Breast epithelium (tissue), 4 donors: ENCODE measurements at regions not wholly inside any gene's neighbourhood (a gene's known extent, or its start where the extent isn't known, plus 50 kb on each side); places are given as distances from the start of the nearest gene placed in this dataset.

Experiments
- DNase-seq, 2 donors: peaks; one replicate each; pipeline ENCODE4 v3.0.0-alpha.2; 2019; ENCODE audit warnings: low spot score in 2 of 2
- H3K27ac ChIP-seq, 2 donors: fragments of 200-600 bp; sonication (generic) in 1 of 2; one replicate each; pipeline ENCODE4 v1.5.1; 2016 to 2019; ENCODE audit warnings: mild to moderate bottlenecking in 1 of 2
- H3K27me3 ChIP-seq, 2 donors: fragments of 200-600 bp; sonication (generic) in 1 of 2; one replicate each; pipeline versions ENCODE4 v1.5.1 to v1.6.0; 2017 to 2019; ENCODE audit warnings: control low read depth in 1 of 2, mild to moderate bottlenecking in 1 of 2
- H3K36me3 ChIP-seq: fragments of 200-600 bp; one replicate; pipeline ENCODE4 v1.5.1; 2019
- H3K4me1 ChIP-seq, 2 donors: fragments of 200-600 bp; sonication (generic); one replicate each; pipeline ENCODE4 v1.5.1; 2016 to 2019; ENCODE audit warnings: control low read depth in 1 of 2
- H3K4me3 ChIP-seq, 3 donors: fragments of 200-600 bp; sonication (generic); 1 replicate in 2 of 3; 2 replicates in 1 of 3; pipeline ENCODE4 v1.5.1; 2016 to 2019; ENCODE audit warnings: mild to moderate bottlenecking in 3 of 3, moderate library complexity in 2 of 3
- H3K9me3 ChIP-seq, 2 donors: fragments of 200-600 bp; sonication (generic) in 1 of 2; one replicate each; pipeline ENCODE4 v1.5.1; 2016 to 2019; ENCODE audit warnings: control low read depth in 1 of 2
- CTCF ChIP-seq, 3 donors: fragments of 450-650 bp; IDR thresholded peaks; one replicate each; pipeline ENCODE4 v1.5.1; 2016 to 2017; ENCODE audit warnings: antibody characterized with exemption in 3 of 3, mild to moderate bottlenecking in 3 of 3, moderate library complexity in 3 of 3
- POLR2A ChIP-seq: fragments of 450-650 bp; IDR thresholded peaks from one replicate; pipeline ENCODE4 v1.6.1; 2016; ENCODE audit warnings: antibody characterized with exemption, mild to moderate bottlenecking, moderate library complexity
- POLR2AphosphoS5 ChIP-seq, 3 donors: sonication (generic); formaldehyde crosslinking; IDR thresholded peaks; one replicate each; pipeline ENCODE4 v1.6.1; 2017; ENCODE audit warnings: antibody characterized with exemption in 3 of 3
- intact Hi-C: fragments of 100-400 bp; cut with DNase I; formaldehyde crosslinking; loops from one replicate; pipeline ENCODE4 v1.15.1; 2023; ENCODE audit warnings: low total_unique reads

GRCh38 chr14:83960832-83961512 is 1569.0 kb upstream of the FLRT2 start:
- no peak overlapping the region for H3K27ac ChIP-seq
- DNase-seq: no peak
- H3K4me3 ChIP-seq: no peak overlapping the region
- intact Hi-C loops: no loop called here
- no peaks in the 10 kb centered on the region for H3K4me1 ChIP-seq
- TF ChIP-seq CTCF (IDR thresholded peaks at IDR 0.05) (no peak), POLR2A (no peak), POLR2AphosphoS5 (IDR thresholded peaks at IDR 0.05) (no peak)
- H3K9me3 ChIP-seq: no peaks in the 10 kb centered on the region
- H3K36me3 ChIP-seq: no peaks in the 10 kb centered on the region
- no peaks in the 10 kb centered on the region for H3K27me3 ChIP-seq

GRCh38 chr14:83969998-83970397 is 1559.9 kb upstream of the FLRT2 start:
- no peak overlapping the region for H3K27ac ChIP-seq
- TF ChIP-seq CTCF (IDR thresholded peaks at IDR 0.05) (no peak), POLR2A (no peak), POLR2AphosphoS5 (IDR thresholded peaks at IDR 0.05) (no peak)
- H3K4me3 ChIP-seq: no peak overlapping the region
- no peaks in the 10 kb centered on the region for H3K36me3 ChIP-seq
- H3K27me3 ChIP-seq: no peaks in the 10 kb centered on the region
- no peaks in the 10 kb centered on the region for H3K9me3 ChIP-seq
- intact Hi-C loops: loop anchor here (5.0 kb wide), 1 partner anchor 1557 kb away; no protein-coding TSS in a partner anchor
- DNase-seq: no peak
- no peaks in the 10 kb centered on the region for H3K4me1 ChIP-seq

- intact Hi-C loops: loop anchor here (5.0 kb wide), 1 partner anchor 1555 kb away; no protein-coding TSS in a partner anchor
- no peak for TF ChIP-seq POLR2A
- TF ChIP-seq CTCF (IDR thresholded peaks at IDR 0.05): no peak
- TF ChIP-seq POLR2AphosphoS5 (IDR thresholded peaks at IDR 0.05): no peak
Measured at GRCh38 chr14:83972631-83973030, 1557.3 kb upstream of the FLRT2 start.

GRCh38 chr14:83974647-83975163 is 1555.2 kb upstream of the FLRT2 start:
- H3K4me1 ChIP-seq: no peaks in the 10 kb centered on the region
- intact Hi-C loops: loop anchor here (5.0 kb wide), 1 partner anchor 1553 kb away; no protein-coding TSS in a partner anchor
- no peaks in the 10 kb centered on the region for H3K27me3 ChIP-seq
- DNase-seq: no peak
- H3K4me3 ChIP-seq: no peak overlapping the region
- TF ChIP-seq POLR2AphosphoS5 (IDR thresholded peaks at IDR 0.05): no peak
- TF ChIP-seq CTCF (IDR thresholded peaks at IDR 0.05): no peak
- no peak for TF ChIP-seq POLR2A
- H3K36me3 ChIP-seq: peaks cover 3% of the 10 kb centered on the region
- H3K27ac ChIP-seq: no peak overlapping the region
- H3K9me3 ChIP-seq: no peaks in the 10 kb centered on the region

More at GRCh38 chr14:83972631-83973030, 1557.3 kb upstream of the FLRT2 start:
- Histone ChIP-seq H3K9me3 (no peaks in the 10 kb centered on the region), H3K4me3 (no peak overlapping the region), H3K36me3 (no peaks in the 10 kb centered on the region), H3K27me3 (no peaks in the 10 kb centered on the region), H3K4me1 (no peaks in the 10 kb centered on the region), H3K27ac (no peak overlapping the region)
- no peak for DNase-seq

GRCh38 chr14:83975435-83975834 is 1554.5 kb upstream of the FLRT2 start:
- Histone ChIP-seq H3K27ac (peak overlapping the region in 1 of 2 donors; percentile 35), H3K4me3 (no peak overlapping the region), H3K4me1 (no peaks in the 10 kb centered on the region), H3K27me3 (no peaks in the 10 kb centered on the region), H3K36me3 (peaks cover 3% of the 10 kb centered on the region), H3K9me3 (no peaks in the 10 kb centered on the region)
- DNase-seq: no peak
- TF ChIP-seq CTCF (IDR thresholded peaks at IDR 0.05) (no peak), POLR2AphosphoS5 (IDR thresholded peaks at IDR 0.05) (no peak), POLR2A (no peak)
- intact Hi-C loops: no loop called here
